ENCODE measurements at regions not wholly inside any gene's neighbourhood (a gene's known extent, or its start where the extent isn't known, plus 50 kb on each side); places are given as distances from the start of the nearest gene placed in this dataset.

DNA sequence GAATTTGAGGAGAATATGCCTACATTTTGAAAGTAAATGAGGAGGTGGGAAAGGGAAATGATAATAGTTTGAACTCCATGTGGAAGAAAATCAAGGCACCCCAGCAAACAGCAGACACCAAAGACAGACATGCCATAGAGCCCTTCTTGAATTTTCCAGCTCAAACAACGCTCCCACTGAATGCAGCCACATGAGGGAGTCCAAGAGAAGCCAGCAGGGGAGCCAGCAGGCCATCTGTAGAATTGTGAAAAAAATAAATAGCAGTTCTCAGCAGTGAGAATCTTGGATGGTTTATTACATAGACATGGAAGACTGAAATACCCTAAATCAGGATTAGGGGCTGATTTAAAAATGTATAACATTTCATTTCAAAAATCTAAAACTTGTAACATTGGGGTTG is 1567.3 kb upstream of the LRRTM3 start:
- H3K9me3 ChIP-seq: no peaks in the 10 kb centered on the region
- H3K36me3 ChIP-seq: no peaks in the 10 kb centered on the region
- intact Hi-C loops (cut with DNase I): loop anchor here (10.0 kb wide), 1 partner anchor 826 kb away; no protein-coding TSS in a partner anchor
- no peak overlapping the region for H3K27ac ChIP-seq
- TF ChIP-seq POLR2A (IDR thresholded peaks at IDR 0.05): no peak
- no peak for TF ChIP-seq CTCF (IDR thresholded peaks at IDR 0.05)
- TF ChIP-seq POLR2AphosphoS5 (IDR thresholded peaks at IDR 0.05): no peak
- WGBS: 70% methylated on average over 1 of the region's 1 CpG
- H3K27me3 ChIP-seq (replicated peaks; ENCODE audit: insufficient read depth): no peaks in the 10 kb centered on the region
- H3K4me3 ChIP-seq: no peak overlapping the region
- H3K4me1 ChIP-seq (replicated peaks): no peaks in the 10 kb centered on the region
- DNase-seq (ENCODE audit: low spot score): no peak

- H3K9me3 ChIP-seq: no peaks in the 10 kb centered on the region
- no peak overlapping the region for H3K27ac ChIP-seq
- H3K36me3 ChIP-seq: no peaks in the 10 kb centered on the region
- H3K4me3 ChIP-seq: no peak overlapping the region
- intact Hi-C loops (cut with DNase I): no loop called here
- no peaks in the 10 kb centered on the region for H3K4me1 ChIP-seq (replicated peaks)
- DNase-seq (ENCODE audit: low spot score): no peak
- no peaks in the 10 kb centered on the region for H3K27me3 ChIP-seq (replicated peaks; ENCODE audit: insufficient read depth)
- TF ChIP-seq POLR2A (IDR thresholded peaks at IDR 0.05): no peak
- TF ChIP-seq CTCF (IDR thresholded peaks at IDR 0.05): no peak
- TF ChIP-seq POLR2AphosphoS5 (IDR thresholded peaks at IDR 0.05): no peak
- WGBS: 74% methylated on average over 2 of the region's 2 CpGs
These were observed 1565.3 kb upstream of the LRRTM3 start for GRCh38 chr10:65360497-65360896.

GRCh38 chr10:65365878-65366277 is 1560.0 kb upstream of the LRRTM3 start:
- H3K27me3 ChIP-seq (replicated peaks; ENCODE audit: insufficient read depth): no peaks in the 10 kb centered on the region
- no peaks in the 10 kb centered on the region for H3K4me1 ChIP-seq (replicated peaks)
- no peak for DNase-seq (ENCODE audit: low spot score)
- no peak overlapping the region for H3K27ac ChIP-seq
- H3K9me3 ChIP-seq: no peaks in the 10 kb centered on the region
- TF ChIP-seq POLR2AphosphoS5 (IDR thresholded peaks at IDR 0.05) (no peak), CTCF (IDR thresholded peaks at IDR 0.05) (no peak), POLR2A (IDR thresholded peaks at IDR 0.05) (no peak)
- intact Hi-C loops (cut with DNase I): no loop called here
- H3K4me3 ChIP-seq: no peak overlapping the region
- H3K36me3 ChIP-seq: no peaks in the 10 kb centered on the region
- 54% methylated on average over 1 of the region's 1 CpG for WGBS

DNA sequence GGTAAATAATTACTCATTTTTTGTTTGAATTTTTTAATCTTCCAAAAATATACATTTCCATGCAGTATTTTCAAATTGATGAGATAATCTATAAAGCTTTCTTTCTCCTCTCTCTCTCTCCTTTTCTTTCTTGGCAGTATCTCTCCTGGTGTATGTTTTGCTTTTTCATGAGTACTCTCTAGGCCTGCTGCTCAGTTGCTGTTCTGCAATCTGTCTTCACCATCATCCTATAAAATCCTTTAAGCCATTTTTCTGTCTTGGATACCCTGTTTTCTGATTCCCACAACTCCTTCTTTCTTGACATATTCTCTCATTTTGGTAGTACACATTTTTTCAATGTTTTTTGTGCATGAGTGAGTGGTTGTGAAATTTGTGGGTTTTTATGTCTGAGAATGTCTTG is 1558.1 kb upstream of the LRRTM3 start:
- no peak overlapping the region for H3K4me3 ChIP-seq
- no peak for DNase-seq (ENCODE audit: low spot score)
- H3K27me3 ChIP-seq (replicated peaks; ENCODE audit: insufficient read depth): no peaks in the 10 kb centered on the region
- H3K27ac ChIP-seq: no peak overlapping the region
- TF ChIP-seq CTCF (IDR thresholded peaks at IDR 0.05) (no peak), POLR2AphosphoS5 (IDR thresholded peaks at IDR 0.05) (no peak), POLR2A (IDR thresholded peaks at IDR 0.05) (no peak)
- no peaks in the 10 kb centered on the region for H3K9me3 ChIP-seq
- H3K4me1 ChIP-seq (replicated peaks): no peaks in the 10 kb centered on the region
- intact Hi-C loops (cut with DNase I): no loop called here
- no peaks in the 10 kb centered on the region for H3K36me3 ChIP-seq

DNA sequence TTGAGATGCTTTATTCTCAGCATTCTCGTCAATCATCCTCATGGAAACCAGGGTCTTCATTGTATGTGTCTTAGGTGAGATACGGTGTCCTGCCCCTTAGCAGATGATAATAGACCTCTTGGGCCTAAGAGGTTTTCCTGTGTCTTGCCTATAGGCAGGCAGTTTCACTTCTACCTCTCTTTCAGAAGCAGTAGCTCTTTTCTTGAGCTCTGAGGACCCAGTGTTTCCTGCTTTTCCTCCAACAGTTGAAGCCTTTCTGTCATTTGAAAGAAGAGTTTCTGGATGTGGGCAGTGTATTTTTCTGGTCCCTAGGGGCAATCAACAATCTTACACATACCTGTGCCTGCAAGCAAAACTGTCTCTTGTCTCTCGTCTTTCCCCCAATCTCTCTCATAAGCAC is 1550.3 kb upstream of the LRRTM3 start:
- Histone ChIP-seq H3K27me3 (replicated peaks; ENCODE audit: insufficient read depth) (no peaks in the 10 kb centered on the region), H3K36me3 (no peaks in the 10 kb centered on the region), H3K4me3 (no peak overlapping the region), H3K9me3 (no peaks in the 10 kb centered on the region), H3K27ac (no peak overlapping the region), H3K4me1 (replicated peaks) (no peaks in the 10 kb centered on the region)
- no peak for TF ChIP-seq POLR2AphosphoS5 (IDR thresholded peaks at IDR 0.05)
- TF ChIP-seq POLR2A (IDR thresholded peaks at IDR 0.05): no peak
- TF ChIP-seq CTCF (IDR thresholded peaks at IDR 0.05): no peak
- intact Hi-C loops (cut with DNase I): no loop called here
- no peak for DNase-seq (ENCODE audit: low spot score)
- 88% methylated on average over 3 of the region's 3 CpGs for WGBS
